ENCODE measurements at regions not wholly inside any gene's neighbourhood (a gene's known extent, or its start where the extent isn't known, plus 50 kb on each side); places are given as distances from the start of the nearest gene placed in this dataset.

- peak; percentile 41 for ATAC-seq
- intact Hi-C loops (cut with DNase I): no loop called here
- no peak for DNase-seq (ENCODE audit: low spot score)
Measured at GRCh38 chr9:75389101-75389500, 300.8 kb downstream of the OSTF1 start.

GRCh38 chr9:75390951-75391350, 302.6 kb downstream of the OSTF1 start:
- DNase-seq (ENCODE audit: low spot score): no peak
- no peak for ATAC-seq
- intact Hi-C loops (cut with DNase I): no loop called here

- DNase-seq (ENCODE audit: low spot score): no peak
- intact Hi-C loops (cut with DNase I): no loop called here
- ATAC-seq: no peak
Measured at GRCh38 chr9:75391497-75391896, 303.2 kb downstream of the OSTF1 start.

- no peak for DNase-seq (ENCODE audit: low spot score)
- intact Hi-C loops (cut with DNase I): no loop called here
- ATAC-seq: no peak
Measured at GRCh38 chr9:75395336-75395735, 307.0 kb downstream of the OSTF1 start.

GRCh38 chr9:75397836-75398235, 309.5 kb downstream of the OSTF1 start:
- DNase-seq (ENCODE audit: low spot score) (no peak), ATAC-seq (no peak)
- intact Hi-C loops (cut with DNase I): no loop called here

- ATAC-seq (no peak), DNase-seq (ENCODE audit: low spot score) (no peak)
- intact Hi-C loops (cut with DNase I): no loop called here
Measured at GRCh38 chr9:75408391-75408790, 320.1 kb downstream of the OSTF1 start.

GRCh38 chr9:75410405-75410804, 322.1 kb downstream of the OSTF1 start:
- ATAC-seq (no peak), DNase-seq (ENCODE audit: low spot score) (no peak)
- intact Hi-C loops (cut with DNase I): no loop called here

GRCh38 chr9:75414371-75415160, 326.3 kb downstream of the OSTF1 start:
- DNase-seq (ENCODE audit: low spot score): no peak
- peak; percentile 57 for ATAC-seq
- intact Hi-C loops (cut with DNase I): no loop called here

- ATAC-seq: no peak
- intact Hi-C loops (cut with DNase I): no loop called here
- DNase-seq (ENCODE audit: low spot score): no peak
Measured at GRCh38 chr9:75417471-75417870, 329.2 kb downstream of the OSTF1 start.

- no peak for DNase-seq (ENCODE audit: low spot score)
- ATAC-seq: no peak
- intact Hi-C loops (cut with DNase I): no loop called here
Measured at GRCh38 chr9:75418518-75418917, 330.2 kb downstream of the OSTF1 start.

GRCh38 chr9:75422944-75423522, 334.7 kb downstream of the OSTF1 start:
- intact Hi-C loops (cut with DNase I): no loop called here
- DNase-seq (ENCODE audit: low spot score) (no peak), ATAC-seq (no peak)

GRCh38 chr9:75429531-75430475, 341.5 kb downstream of the OSTF1 start:
- intact Hi-C loops (cut with DNase I): no loop called here
- no peak for DNase-seq (ENCODE audit: low spot score)
- ATAC-seq: peak; percentile 13

- DNase-seq (ENCODE audit: low spot score) (no peak), ATAC-seq (peak; percentile 67)
- intact Hi-C loops (cut with DNase I): no loop called here
Measured at GRCh38 chr9:75431375-75431774, 343.1 kb downstream of the OSTF1 start.

GRCh38 chr9:75432386-75432785, 344.1 kb downstream of the OSTF1 start:
- intact Hi-C loops (cut with DNase I): no loop called here
- DNase-seq (ENCODE audit: low spot score) (no peak), ATAC-seq (peak; percentile 83)

GRCh38 chr9:75432888-75433287, 344.6 kb downstream of the OSTF1 start:
- intact Hi-C loops (cut with DNase I): no loop called here
- ATAC-seq (peak; percentile 84), DNase-seq (ENCODE audit: low spot score) (no peak)

- no peak for ATAC-seq
- intact Hi-C loops (cut with DNase I): no loop called here
Measured at GRCh38 chr9:75438716-75439115, 350.4 kb downstream of the OSTF1 start.

GRCh38 chr9:75440914-75441313, 352.6 kb downstream of the OSTF1 start:
- DNase-seq (ENCODE audit: low spot score) (no peak), ATAC-seq (no peak)
- intact Hi-C loops (cut with DNase I): no loop called here

More at GRCh38 chr9:75438716-75439115, 350.4 kb downstream of the OSTF1 start:
- DNase-seq (ENCODE audit: low spot score): no peak

GRCh38 chr9:75445144-75445543, 356.8 kb downstream of the OSTF1 start:
- no peak for DNase-seq (ENCODE audit: low spot score)
- intact Hi-C loops (cut with DNase I): no loop called here
- peak; percentile 70 for ATAC-seq

- DNase-seq (ENCODE audit: low spot score) (no peak), ATAC-seq (no peak)
- intact Hi-C loops (cut with DNase I): no loop called here
Measured at GRCh38 chr9:75447281-75447680, 359.0 kb downstream of the OSTF1 start.

GRCh38 chr9:75448281-75448680, 360.0 kb downstream of the OSTF1 start:
- no peak for DNase-seq (ENCODE audit: low spot score)
- intact Hi-C loops (cut with DNase I): no loop called here
- ATAC-seq: peak; percentile 85

Measured in sciatic nerve (tissue), 2 donors.